Gastroesophageal sphincter (tissue), 4 donors: ENCODE measurements at regions not wholly inside any gene's neighbourhood (a gene's known extent, or its start where the extent isn't known, plus 50 kb on each side); places are given as distances from the start of the nearest gene placed in this dataset.

Source experiments
- ATAC-seq: fragments of 150-250 bp; one replicate; pipeline ENCODE4 v1.9.1; 2016; ENCODE audit warnings: mild to moderate bottlenecking, moderate library complexity
- H3K27ac ChIP-seq, 4 donors: fragments of 200-600 bp; sonication (generic) in 3 of 4; 1 replicate in 3 of 4; 2 replicates in 1 of 4; pipeline ENCODE4 v1.5.1; 2016 to 2019
- H3K27me3 ChIP-seq: fragments of 200-600 bp; sonication (generic); one replicate; pipeline ENCODE4 v1.5.1; 2019
- H3K36me3 ChIP-seq, 2 donors: fragments of 200-600 bp; sonication (generic); one replicate each; pipeline ENCODE4 v1.5.1; 2019; ENCODE audit warnings: control low read depth in 1 of 2
- H3K4me1 ChIP-seq, 3 donors: fragments of 200-600 bp; sonication (generic); 1 replicate in 2 of 3; 2 replicates in 1 of 3; pipeline ENCODE4 v1.5.1; 2016 to 2019; ENCODE audit warnings: control low read depth in 2 of 3
- H3K4me3 ChIP-seq, 2 donors: fragments of 200-600 bp; sonication (generic); one replicate each; pipeline ENCODE4 v1.5.1; 2019; ENCODE audit warnings: mild to moderate bottlenecking in 1 of 2, moderate library complexity in 1 of 2
- H3K9me3 ChIP-seq, 3 donors: fragments of 200-600 bp; sonication (generic); one replicate each; pipeline ENCODE4 v1.5.1; 2017 to 2019; ENCODE audit warnings: control low read depth in 2 of 3
- EP300 ChIP-seq: sonication (generic); formaldehyde crosslinking; IDR thresholded peaks from one replicate; pipeline ENCODE4 v1.6.1; 2017; ENCODE audit warnings: antibody characterized with exemption, mild to moderate bottlenecking
- POLR2A ChIP-seq, 2 donors: fragments of 450-650 bp; IDR thresholded peaks; one replicate each; pipeline ENCODE4 v1.6.1; 2017; ENCODE audit warnings: antibody characterized with exemption in 2 of 2, mild to moderate bottlenecking in 2 of 2, moderate library complexity in 1 of 2
- POLR2AphosphoS5 ChIP-seq: sonication (generic); formaldehyde crosslinking; IDR thresholded peaks from one replicate; pipeline ENCODE4 v1.6.1; 2017; ENCODE audit warnings: antibody characterized with exemption
- WGBS, 2 donors: methylation state at CpG; one replicate each; pipeline ENCODE4 v1.1.5; 2018; ENCODE audit warnings: low coverage in 1 of 2; 5-methylcytosine and 5-hydroxymethylcytosine counted together
- TF ChIP-seq, protein P1 (sequence below), 4 experiments: fragments of 200-600 bp in 2 of 4; fragments of 450-650 bp in 2 of 4; sonication (generic) in 1 of 4; IDR thresholded peaks; one replicate each; pipeline ENCODE4 v1.5.1; 2017 to 2019; ENCODE audit warnings: antibody characterized with exemption in 4 of 4, mild to moderate bottlenecking in 2 of 4, moderate library complexity in 2 of 4

DNA sequence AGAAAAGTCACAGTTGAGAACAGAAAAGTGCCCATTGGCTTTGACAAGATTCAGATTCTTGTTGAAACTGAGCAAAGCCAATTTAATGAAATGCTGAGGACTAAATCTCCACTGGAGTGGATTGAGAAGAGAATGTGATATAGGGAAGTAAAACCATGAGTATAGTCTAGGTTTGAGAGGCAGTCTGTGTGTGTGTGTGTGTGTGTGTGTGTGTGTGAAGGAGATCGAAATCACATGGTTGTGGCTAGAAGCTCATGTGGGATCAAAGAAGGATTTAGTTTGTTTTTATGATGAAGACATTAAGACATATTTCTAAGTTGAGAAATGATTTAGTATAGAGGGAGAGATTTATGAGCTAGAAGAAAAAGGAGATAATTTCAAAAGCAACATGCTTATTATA lies 275.7 kb upstream of the DAB2 start:
- 35 to 71% methylated on average over 1 of the region's 1 CpG for WGBS, 2 donors
- no peak overlapping the region for H3K4me3 ChIP-seq
- no peak overlapping the region for H3K27ac ChIP-seq
- no peaks in the 10 kb centered on the region for H3K9me3 ChIP-seq
- H3K4me1 ChIP-seq: no peaks in the 10 kb centered on the region
- H3K27me3 ChIP-seq: peaks cover 3% of the 10 kb centered on the region
- TF ChIP-seq POLR2AphosphoS5 (no peak), POLR2A (IDR thresholded peaks at IDR 0.05) (no peak), EP300 (no peak)
- TF ChIP-seq, protein P1, sequence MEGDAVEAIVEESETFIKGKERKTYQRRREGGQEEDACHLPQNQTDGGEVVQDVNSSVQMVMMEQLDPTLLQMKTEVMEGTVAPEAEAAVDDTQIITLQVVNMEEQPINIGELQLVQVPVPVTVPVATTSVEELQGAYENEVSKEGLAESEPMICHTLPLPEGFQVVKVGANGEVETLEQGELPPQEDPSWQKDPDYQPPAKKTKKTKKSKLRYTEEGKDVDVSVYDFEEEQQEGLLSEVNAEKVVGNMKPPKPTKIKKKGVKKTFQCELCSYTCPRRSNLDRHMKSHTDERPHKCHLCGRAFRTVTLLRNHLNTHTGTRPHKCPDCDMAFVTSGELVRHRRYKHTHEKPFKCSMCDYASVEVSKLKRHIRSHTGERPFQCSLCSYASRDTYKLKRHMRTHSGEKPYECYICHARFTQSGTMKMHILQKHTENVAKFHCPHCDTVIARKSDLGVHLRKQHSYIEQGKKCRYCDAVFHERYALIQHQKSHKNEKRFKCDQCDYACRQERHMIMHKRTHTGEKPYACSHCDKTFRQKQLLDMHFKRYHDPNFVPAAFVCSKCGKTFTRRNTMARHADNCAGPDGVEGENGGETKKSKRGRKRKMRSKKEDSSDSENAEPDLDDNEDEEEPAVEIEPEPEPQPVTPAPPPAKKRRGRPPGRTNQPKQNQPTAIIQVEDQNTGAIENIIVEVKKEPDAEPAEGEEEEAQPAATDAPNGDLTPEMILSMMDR (IDR thresholded peaks at IDR 0.05): no peak
- no peak for ATAC-seq
- no peaks in the 10 kb centered on the region for H3K36me3 ChIP-seq

DNA sequence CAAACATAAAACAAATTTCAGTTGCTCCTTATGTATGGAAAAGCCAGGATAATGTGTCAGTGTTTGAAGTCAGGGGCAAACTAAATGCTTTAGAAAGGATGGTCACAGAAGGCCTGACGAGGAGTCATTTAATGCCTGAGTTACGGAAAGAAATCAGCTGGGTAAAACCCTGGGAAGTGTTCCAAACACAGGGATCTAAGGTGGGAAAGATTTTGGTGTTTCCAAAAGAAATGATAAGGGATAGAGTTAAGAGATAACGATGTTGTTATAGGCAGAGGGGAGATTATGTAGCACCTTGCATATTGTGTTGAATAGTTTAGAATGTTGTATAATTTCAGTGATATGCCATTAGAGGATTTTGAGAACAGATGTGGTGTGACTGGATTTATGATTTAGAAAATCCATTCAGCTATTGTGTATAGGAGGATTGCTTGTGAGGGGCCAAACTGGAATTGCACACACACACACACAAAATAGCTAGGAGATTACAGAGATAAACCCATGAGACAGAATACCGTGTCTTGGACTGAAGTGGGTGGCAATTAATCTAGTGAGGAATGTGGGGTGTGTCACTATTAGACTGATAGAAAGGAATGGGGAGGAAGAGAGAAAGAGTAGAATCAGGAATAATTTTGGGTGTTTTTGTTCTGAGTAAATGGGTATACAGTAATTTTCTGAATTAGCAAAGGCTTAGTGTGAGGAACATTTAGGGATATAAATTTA lies 274.2 kb upstream of the DAB2 start:
- Histone ChIP-seq H3K9me3 (no peaks in the 10 kb centered on the region), H3K4me1 (no peaks in the 10 kb centered on the region), H3K27ac (no peak overlapping the region), H3K36me3 (no peaks in the 10 kb centered on the region), H3K4me3 (no peak overlapping the region), H3K27me3 (peaks cover 3% of the 10 kb centered on the region)
- WGBS, 2 donors: 70 to 76% methylated on average over 3 to 4 of the region's 4 CpGs
- no peak for ATAC-seq
- TF ChIP-seq EP300: no peak
- TF ChIP-seq, protein P1 (IDR thresholded peaks at IDR 0.05): no peak

DNA sequence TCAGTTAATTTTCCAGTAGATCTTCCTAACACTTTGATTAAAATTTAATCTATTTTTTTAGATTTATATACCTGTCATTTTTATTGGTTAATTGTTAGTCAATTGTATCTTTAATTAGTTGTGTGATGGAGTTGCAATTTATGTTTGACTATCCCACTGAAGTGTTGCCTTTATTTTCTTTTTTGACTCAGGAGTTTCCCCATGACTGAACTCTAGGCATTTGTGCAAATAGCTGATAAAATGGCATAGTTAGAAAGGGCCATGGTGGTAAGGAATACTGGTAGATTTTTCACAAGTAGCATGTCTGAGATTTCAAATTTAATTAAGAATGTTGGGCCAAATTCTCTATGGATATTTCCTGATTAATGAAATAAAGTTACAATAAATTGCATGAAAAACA lies 273.1 kb upstream of the DAB2 start:
- TF ChIP-seq POLR2A (IDR thresholded peaks at IDR 0.05) (no peak), POLR2AphosphoS5 (no peak), EP300 (no peak)
- TF ChIP-seq, protein P1 (IDR thresholded peaks at IDR 0.05): no peak
- no peaks in the 10 kb centered on the region for H3K4me1 ChIP-seq
- no peaks in the 10 kb centered on the region for H3K9me3 ChIP-seq
- H3K4me3 ChIP-seq: no peak overlapping the region
- H3K27me3 ChIP-seq: no peaks in the 10 kb centered on the region
- ATAC-seq: no peak
- no peaks in the 10 kb centered on the region for H3K36me3 ChIP-seq
- no peak overlapping the region for H3K27ac ChIP-seq

DNA sequence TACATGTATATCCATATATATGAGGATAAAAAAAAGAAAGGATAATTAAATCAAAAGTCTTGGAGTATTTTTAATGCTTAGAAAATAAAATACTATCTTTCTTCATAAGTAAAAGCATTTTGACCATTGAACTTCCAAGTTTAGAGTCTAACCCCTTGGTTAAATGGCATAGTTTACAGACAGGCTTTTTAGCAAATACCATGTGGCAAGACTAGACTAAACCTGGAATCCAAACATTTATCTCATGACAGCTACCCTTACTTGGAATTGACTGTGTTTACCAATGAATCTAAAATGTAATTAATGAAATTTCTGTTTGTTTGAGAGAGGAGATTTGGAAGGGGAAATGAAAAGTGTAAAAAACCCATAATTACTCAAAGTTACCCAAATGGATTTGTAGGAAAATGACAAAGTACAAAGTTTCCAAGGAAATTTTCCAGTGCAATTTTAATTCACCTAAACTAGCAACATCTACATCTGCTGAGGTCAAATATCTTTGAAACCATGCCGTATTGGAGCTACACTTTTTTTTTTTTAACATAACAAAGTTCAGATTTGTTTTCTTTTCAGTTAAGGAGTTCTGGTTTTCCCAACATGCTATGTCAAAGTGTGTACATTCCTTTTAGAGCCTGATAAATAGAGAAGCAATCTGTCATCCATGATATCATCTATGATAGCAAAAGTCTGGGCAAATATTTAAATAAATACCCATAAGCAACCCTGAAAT lies 272.1 kb upstream of the DAB2 start:
- Histone ChIP-seq H3K9me3 (no peaks in the 10 kb centered on the region), H3K27me3 (no peaks in the 10 kb centered on the region), H3K27ac (no peak overlapping the region), H3K36me3 (no peaks in the 10 kb centered on the region), H3K4me3 (no peak overlapping the region), H3K4me1 (no peaks in the 10 kb centered on the region)
- 6 to 33% methylated on average over 1 of the region's 1 CpG for WGBS, 2 donors
- TF ChIP-seq, protein P1 (IDR thresholded peaks at IDR 0.05): no peak
- TF ChIP-seq EP300: no peak
- TF ChIP-seq POLR2A (IDR thresholded peaks at IDR 0.05): no peak
- no peak for TF ChIP-seq POLR2AphosphoS5
- no peak for ATAC-seq

DNA sequence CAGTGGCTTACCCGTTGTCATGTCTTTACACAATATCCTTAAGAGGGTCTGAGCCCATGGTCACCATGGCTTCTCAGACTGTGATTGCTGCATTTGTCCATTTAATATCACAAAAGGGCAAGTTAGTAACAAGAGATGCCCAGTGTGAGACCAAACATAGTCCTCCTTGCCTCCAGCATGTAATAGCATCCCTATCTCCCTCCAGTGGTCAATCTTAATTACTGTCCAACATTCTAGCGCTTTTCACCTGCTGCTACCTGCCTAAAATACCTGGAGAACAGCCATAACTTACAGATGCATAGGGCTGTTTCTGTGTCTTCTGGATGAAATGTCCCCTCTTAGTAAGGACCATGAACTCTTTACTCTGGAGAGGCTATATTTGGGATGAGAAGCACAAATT lies 267.2 kb upstream of the DAB2 start:
- H3K9me3 ChIP-seq: peaks cover 0 to 9% (median 0%) of the 10 kb centered on the region in 3 donors
- no peaks in the 10 kb centered on the region for H3K36me3 ChIP-seq
- no peak overlapping the region for H3K27ac ChIP-seq
- no peak for TF ChIP-seq POLR2AphosphoS5
- no peak for TF ChIP-seq POLR2A (IDR thresholded peaks at IDR 0.05)
- TF ChIP-seq, protein P1 (IDR thresholded peaks at IDR 0.05): no peak
- no peak for TF ChIP-seq EP300
- no peaks in the 10 kb centered on the region for H3K4me1 ChIP-seq
- ATAC-seq: no peak
- 50 to 69% methylated on average over 2 of the region's 2 CpGs for WGBS, 2 donors
- H3K4me3 ChIP-seq: no peak overlapping the region
- H3K27me3 ChIP-seq: no peaks in the 10 kb centered on the region
